Vagina (tissue), 2 donors: ENCODE measurements at regions not wholly inside any gene's neighbourhood (a gene's known extent, or its start where the extent isn't known, plus 50 kb on each side); places are given as distances from the start of the nearest gene placed in this dataset.

Source experiments
- DNase-seq, 2 donors: peaks; one replicate each; pipeline ENCODE4 v3.0.0-alpha.2; 2017; ENCODE audit errors: extremely low spot score in 2 of 2
- H3K27ac ChIP-seq: fragments of 200-600 bp; sonication (generic); one replicate; pipeline ENCODE4 v1.5.1; 2019
- H3K27me3 ChIP-seq: fragments of 200-600 bp; sonication (generic); one replicate; pipeline ENCODE4 v1.5.1; 2019
- H3K36me3 ChIP-seq, 2 donors: fragments of 200-600 bp; sonication (generic); one replicate each; pipeline ENCODE4 v1.5.1; 2017 to 2019
- H3K4me1 ChIP-seq: fragments of 200-600 bp; sonication (generic); one replicate; pipeline ENCODE4 v1.5.1; 2019
- H3K4me3 ChIP-seq, 2 donors: fragments of 200-600 bp; sonication (generic); 1 replicate in 1 of 2; 2 replicates in 1 of 2; pipeline ENCODE4 v1.5.1; 2016 to 2019
- H3K9me3 ChIP-seq: fragments of 200-600 bp; sonication (generic); one replicate; pipeline ENCODE4 v1.5.1; 2019
- CTCF ChIP-seq, 3 experiments: fragments of 450-650 bp in 2 of 3; fragments of 200-600 bp in 1 of 3; sonication (generic) in 1 of 3; IDR thresholded peaks; one replicate each; pipeline ENCODE4 v1.5.1; 2017 to 2019; ENCODE audit warnings: antibody characterized with exemption in 3 of 3, mild to moderate bottlenecking in 2 of 3, moderate library complexity in 2 of 3
- POLR2A ChIP-seq, 2 donors: fragments of 450-650 bp; IDR thresholded peaks; one replicate each; pipeline ENCODE4 v1.6.1; 2017; ENCODE audit warnings: antibody characterized with exemption in 2 of 2, mild to moderate bottlenecking in 2 of 2, moderate library complexity in 2 of 2
- POLR2AphosphoS5 ChIP-seq, 2 donors: sonication (generic); formaldehyde crosslinking; IDR thresholded peaks; one replicate each; pipeline ENCODE4 v1.9.0; 2017; ENCODE audit warnings: antibody characterized with exemption in 2 of 2, mild to moderate bottlenecking in 2 of 2, low read depth in 1 of 2; ENCODE audit not compliant: insufficient read depth in 1 of 2
- intact Hi-C: fragments of 100-400 bp; cut with DNase I; formaldehyde crosslinking; loops from one replicate; pipeline ENCODE4 v1.15.1; 2023

- TF ChIP-seq CTCF (IDR thresholded peaks at IDR 0.05), result no peak
- TF ChIP-seq POLR2AphosphoS5 (IDR thresholded peaks at IDR 0.05; ENCODE audit: insufficient read depth in 1 of 2, low read depth in 1 of 2), result no peak
- TF ChIP-seq POLR2A (IDR thresholded peaks at IDR 0.05), result no peak
- Histone ChIP-seq H3K36me3 (no peaks in the 10 kb centered on the region), H3K27me3 (no peaks in the 10 kb centered on the region), H3K4me3 (no peak overlapping the region), H3K9me3 (no peaks in the 10 kb centered on the region), H3K4me1 (no peaks in the 10 kb centered on the region), H3K27ac (no peak overlapping the region)
- no peak for DNase-seq
- intact Hi-C loops, result loop anchor here (10.0 kb wide), 1 partner anchor 282 kb away; no protein-coding TSS in a partner anchor
Observed at GRCh38 chr3:22982981-22983587, 220.0 kb upstream of the UBE2E2 start.

DNA sequence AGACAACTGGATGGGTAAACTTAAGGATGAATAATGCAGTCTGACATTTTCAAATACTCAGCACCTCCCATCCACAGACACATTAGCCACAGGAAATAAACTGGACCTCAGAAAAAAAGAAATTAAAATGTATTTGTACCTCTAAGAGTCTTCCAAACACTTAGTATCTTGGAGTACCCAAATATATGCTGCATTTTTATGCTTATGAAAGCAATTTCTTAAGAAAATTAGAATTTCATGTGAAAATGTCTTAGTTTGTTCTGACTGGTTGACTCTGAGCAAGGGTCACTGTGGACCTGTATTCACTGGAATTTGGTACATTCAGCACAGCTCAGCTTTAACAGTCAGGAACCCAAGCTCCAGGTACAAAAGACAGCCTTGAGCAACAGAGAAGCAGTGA, 216.2 kb upstream of the UBE2E2 start:
- intact Hi-C loops, result loop anchor here (10.0 kb wide), 1 partner anchor 278 kb away; no protein-coding TSS in a partner anchor
- no peak overlapping the region for H3K27ac ChIP-seq
- no peak for TF ChIP-seq POLR2AphosphoS5 (IDR thresholded peaks at IDR 0.05; ENCODE audit: insufficient read depth in 1 of 2, low read depth in 1 of 2)
- no peak for TF ChIP-seq CTCF (IDR thresholded peaks at IDR 0.05)
- no peak for TF ChIP-seq POLR2A (IDR thresholded peaks at IDR 0.05)

GRCh38 chr3:22988566-22988965, 214.6 kb upstream of the UBE2E2 start:
- no peak for DNase-seq
- Histone ChIP-seq H3K4me3 (no peak overlapping the region), H3K4me1 (no peaks in the 10 kb centered on the region), H3K9me3 (no peaks in the 10 kb centered on the region), H3K27ac (no peak overlapping the region), H3K36me3 (no peaks in the 10 kb centered on the region), H3K27me3 (no peaks in the 10 kb centered on the region)
- no peak for TF ChIP-seq POLR2AphosphoS5 (IDR thresholded peaks at IDR 0.05; ENCODE audit: insufficient read depth in 1 of 2, low read depth in 1 of 2)
- no peak for TF ChIP-seq POLR2A (IDR thresholded peaks at IDR 0.05)
- no peak for TF ChIP-seq CTCF (IDR thresholded peaks at IDR 0.05)
- intact Hi-C loops, result loop anchor here (10.0 kb wide), 1 partner anchor 276 kb away; no protein-coding TSS in a partner anchor

More for the DNA sequence above, 216.2 kb upstream of the UBE2E2 start:
- H3K27me3 ChIP-seq, result no peaks in the 10 kb centered on the region
- no peak overlapping the region for H3K4me3 ChIP-seq
- H3K36me3 ChIP-seq, result no peaks in the 10 kb centered on the region
- H3K4me1 ChIP-seq, result no peaks in the 10 kb centered on the region
- no peak for DNase-seq
- no peaks in the 10 kb centered on the region for H3K9me3 ChIP-seq

GRCh38 chr3:22989716-22990115, 213.4 kb upstream of the UBE2E2 start:
- no peak for DNase-seq
- intact Hi-C loops, result loop anchor here (10.0 kb wide), 1 partner anchor 275 kb away; no protein-coding TSS in a partner anchor
- Histone ChIP-seq H3K27ac (no peak overlapping the region), H3K9me3 (no peaks in the 10 kb centered on the region), H3K27me3 (no peaks in the 10 kb centered on the region), H3K36me3 (no peaks in the 10 kb centered on the region), H3K4me1 (no peaks in the 10 kb centered on the region), H3K4me3 (no peak overlapping the region)
- no peak for TF ChIP-seq CTCF (IDR thresholded peaks at IDR 0.05)
- no peak for TF ChIP-seq POLR2AphosphoS5 (IDR thresholded peaks at IDR 0.05; ENCODE audit: insufficient read depth in 1 of 2, low read depth in 1 of 2)
- TF ChIP-seq POLR2A (IDR thresholded peaks at IDR 0.05), result no peak
